ENCODE measurements at regions not wholly inside any gene's neighbourhood (a gene's known extent, or its start where the extent isn't known, plus 50 kb on each side); places are given as distances from the start of the nearest gene placed in this dataset.

DNA sequence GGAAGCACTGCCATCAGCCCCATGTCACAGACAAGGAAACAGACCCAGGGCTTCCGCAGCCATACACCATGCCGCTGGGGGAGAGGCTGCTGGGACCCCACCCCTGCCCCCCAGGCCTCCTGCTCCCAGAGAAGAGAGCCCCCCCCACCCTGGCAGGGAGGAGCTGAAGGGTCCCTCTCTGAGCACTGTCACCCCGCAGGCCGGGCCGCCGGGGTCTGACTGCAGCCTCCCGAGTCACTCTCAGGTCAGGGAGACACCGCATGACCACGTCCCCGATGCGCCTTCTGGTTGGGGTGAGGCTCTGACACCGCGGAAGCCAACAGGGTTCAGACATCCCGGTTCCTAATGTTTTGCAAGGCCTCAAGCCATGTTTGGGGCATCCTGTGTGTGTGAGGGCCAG is 102.3 kb downstream of the SIK1 start:
- Mint-ChIP-seq H3K9me3 (ENCODE audit: insufficient read depth) (no peaks in the 10 kb centered on the region), H3K27me3 (peaks cover 4% of the 10 kb centered on the region), H3K4me1 (peaks cover 16% of the 10 kb centered on the region), H3K4me3 (no peak overlapping the region), H3K27ac (no peak overlapping the region)
- ChIA-PET POLR2A (no interaction called here), CTCF (no interaction called here)
- no peaks in the 10 kb centered on the region for H4K20me1 ChIP-seq (ENCODE audit: control insufficient read depth, insufficient read depth, low read length, poor library complexity, severe bottlenecking)
- peaks cover 15 to 22% of the 10 kb centered on the region in 2 donors for H3K4me1 ChIP-seq (ENCODE audit: control insufficient read depth in 2 of 2, insufficient read depth in 2 of 2, low read length in 2 of 2)
- no peak overlapping the region for H3K27ac ChIP-seq (ENCODE audit: low read length in 2 of 2)
- no peaks in the 10 kb centered on the region for H3K79me2 ChIP-seq (ENCODE audit: control insufficient read depth, insufficient read depth, low read length)
- H3K9me3 ChIP-seq (ENCODE audit: control extremely low read depth in 1 of 3, control insufficient read depth in 2 of 3, insufficient read depth in 1 of 3, low read length in 2 of 3): no peaks in the 10 kb centered on the region
- H3K4me3 ChIP-seq (ENCODE audit: control extremely low read depth in 1 of 5, extremely low read depth in 1 of 5, insufficient read depth in 1 of 5, low read depth in 2 of 5, low read length in 4 of 5): no peak overlapping the region
- H3K9ac ChIP-seq (ENCODE audit: low read length): no peak overlapping the region
- peaks cover 0 to 2% (median 0%) of the 10 kb centered on the region in 4 experiments for H3K27me3 ChIP-seq (replicated peaks in 1 of 4; ENCODE audit: control extremely low read depth in 1 of 4, control insufficient read depth in 3 of 4, insufficient read depth in 4 of 4, low read length in 3 of 4)
- TF ChIP-seq EZH2 (IDR thresholded peaks at IDR 0.05; ENCODE audit: borderline replicate concordance, insufficient read depth, low read depth, low read length, poor library complexity, severe bottlenecking): no peak
- TF ChIP-seq, protein P1, sequence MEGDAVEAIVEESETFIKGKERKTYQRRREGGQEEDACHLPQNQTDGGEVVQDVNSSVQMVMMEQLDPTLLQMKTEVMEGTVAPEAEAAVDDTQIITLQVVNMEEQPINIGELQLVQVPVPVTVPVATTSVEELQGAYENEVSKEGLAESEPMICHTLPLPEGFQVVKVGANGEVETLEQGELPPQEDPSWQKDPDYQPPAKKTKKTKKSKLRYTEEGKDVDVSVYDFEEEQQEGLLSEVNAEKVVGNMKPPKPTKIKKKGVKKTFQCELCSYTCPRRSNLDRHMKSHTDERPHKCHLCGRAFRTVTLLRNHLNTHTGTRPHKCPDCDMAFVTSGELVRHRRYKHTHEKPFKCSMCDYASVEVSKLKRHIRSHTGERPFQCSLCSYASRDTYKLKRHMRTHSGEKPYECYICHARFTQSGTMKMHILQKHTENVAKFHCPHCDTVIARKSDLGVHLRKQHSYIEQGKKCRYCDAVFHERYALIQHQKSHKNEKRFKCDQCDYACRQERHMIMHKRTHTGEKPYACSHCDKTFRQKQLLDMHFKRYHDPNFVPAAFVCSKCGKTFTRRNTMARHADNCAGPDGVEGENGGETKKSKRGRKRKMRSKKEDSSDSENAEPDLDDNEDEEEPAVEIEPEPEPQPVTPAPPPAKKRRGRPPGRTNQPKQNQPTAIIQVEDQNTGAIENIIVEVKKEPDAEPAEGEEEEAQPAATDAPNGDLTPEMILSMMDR (IDR thresholded peaks at IDR 0.05): no peak
- DNase-seq (no peak), ATAC-seq (ENCODE audit: low read depth) (no peak)
- intact Hi-C loops (cut with micrococcal nuclease): no loop called here
- no peaks in the 10 kb centered on the region for H3K36me3 ChIP-seq (replicated peaks in 1 of 2; ENCODE audit: control extremely low read depth in 1 of 2, control insufficient read depth in 1 of 2, extremely low read depth in 1 of 2, insufficient read depth in 2 of 2, low read length in 1 of 2)
- no peak overlapping the region for H2AFZ ChIP-seq (ENCODE audit: insufficient read depth, low read depth, low read length, poor library complexity, severe bottlenecking)
- H3K4me2 ChIP-seq (replicated peaks; ENCODE audit: low read depth, low read length, poor library complexity, severe bottlenecking): no peak overlapping the region
- 94% methylated on average over 12 of the region's 14 CpGs for WGBS (ENCODE audit: insufficient coverage)

DNA sequence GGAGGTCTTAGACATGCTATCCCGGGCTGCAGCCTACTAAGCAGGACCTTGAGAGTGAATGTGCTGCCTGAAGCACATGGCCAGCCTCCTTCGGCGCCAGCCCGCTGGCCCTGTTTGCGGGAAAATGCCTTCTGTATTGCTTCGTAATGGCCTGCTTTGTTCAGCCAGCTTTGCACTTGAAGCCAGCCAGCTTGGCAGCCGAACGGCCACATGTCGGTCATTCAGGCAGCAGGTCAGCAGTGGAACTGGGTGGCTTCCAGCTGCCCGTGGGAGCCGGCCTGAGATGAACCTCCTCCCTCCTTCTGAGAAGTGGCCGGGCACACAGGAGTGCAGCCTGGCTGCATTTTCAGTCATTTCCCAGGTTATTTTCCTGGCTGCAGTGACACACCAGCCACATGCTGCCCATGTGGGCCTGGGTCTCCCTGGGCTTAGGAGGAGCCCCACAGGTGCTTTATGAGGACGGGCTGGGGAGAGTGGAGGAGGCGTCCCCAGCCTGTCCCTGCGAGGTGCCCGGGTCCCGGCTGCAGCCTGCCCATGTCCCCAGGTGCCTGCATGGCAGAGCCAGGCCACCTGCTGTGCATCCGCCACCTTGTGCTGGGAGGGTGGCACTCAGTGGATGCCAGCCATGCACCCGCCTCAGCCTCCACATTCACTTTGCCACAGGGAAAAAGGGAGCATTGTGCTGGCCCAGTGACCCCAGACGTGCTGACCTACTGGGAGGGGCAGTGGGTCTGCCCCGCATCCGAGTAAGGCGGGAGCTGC is 103.5 kb downstream of the SIK1 start:
- ATAC-seq (ENCODE audit: low read depth) (no peak), DNase-seq (no peak)
- H3K27me3 Mint-ChIP-seq: peaks cover 4% of the 10 kb centered on the region
- H3K4me3 ChIP-seq (ENCODE audit: control extremely low read depth in 1 of 5, extremely low read depth in 1 of 5, insufficient read depth in 1 of 5, low read depth in 2 of 5, low read length in 4 of 5): no peak overlapping the region
- H3K27me3 ChIP-seq (replicated peaks in 1 of 4; ENCODE audit: control extremely low read depth in 1 of 4, control insufficient read depth in 3 of 4, insufficient read depth in 4 of 4, low read length in 3 of 4): peaks cover 0 to 2% (median 0%) of the 10 kb centered on the region in 4 experiments
- no peaks in the 10 kb centered on the region for H3K79me2 ChIP-seq (ENCODE audit: control insufficient read depth, insufficient read depth, low read length)
- no peak overlapping the region for H3K4me3 Mint-ChIP-seq
- no peaks in the 10 kb centered on the region for H3K36me3 ChIP-seq (replicated peaks in 1 of 2; ENCODE audit: control extremely low read depth in 1 of 2, control insufficient read depth in 1 of 2, extremely low read depth in 1 of 2, insufficient read depth in 2 of 2, low read length in 1 of 2)
- peaks cover under 1% of the 10 kb centered on the region for H3K9me3 Mint-ChIP-seq (ENCODE audit: insufficient read depth)
- H3K27ac Mint-ChIP-seq: no peak overlapping the region
- H3K9ac ChIP-seq (ENCODE audit: low read length): no peak overlapping the region
- peaks cover 27% of the 10 kb centered on the region for H3K4me1 Mint-ChIP-seq
- H3K27ac ChIP-seq (ENCODE audit: low read length in 2 of 2): no peak overlapping the region
- POLR2A ChIA-PET: no interaction called here
- 94% methylated on average over 20 of the region's 23 CpGs for WGBS (ENCODE audit: insufficient coverage)
- H2AFZ ChIP-seq (ENCODE audit: insufficient read depth, low read depth, low read length, poor library complexity, severe bottlenecking): no peak overlapping the region
- CTCF ChIA-PET: no interaction called here
- H3K4me2 ChIP-seq (replicated peaks; ENCODE audit: low read depth, low read length, poor library complexity, severe bottlenecking): no peak overlapping the region
- peaks cover 25 to 34% of the 10 kb centered on the region in 2 donors for H3K4me1 ChIP-seq (ENCODE audit: control insufficient read depth in 2 of 2, insufficient read depth in 2 of 2, low read length in 2 of 2)
- no peaks in the 10 kb centered on the region for H4K20me1 ChIP-seq (ENCODE audit: control insufficient read depth, insufficient read depth, low read length, poor library complexity, severe bottlenecking)
- intact Hi-C loops (cut with micrococcal nuclease): no loop called here
- H3K9me3 ChIP-seq (ENCODE audit: control extremely low read depth in 1 of 3, control insufficient read depth in 2 of 3, insufficient read depth in 1 of 3, low read length in 2 of 3): peaks cover 0 to 1% (median under 1%) of the 10 kb centered on the region in 3 donors
- no peak for TF ChIP-seq EZH2 (IDR thresholded peaks at IDR 0.05; ENCODE audit: borderline replicate concordance, insufficient read depth, low read depth, low read length, poor library complexity, severe bottlenecking)
- TF ChIP-seq, protein P1 (IDR thresholded peaks at IDR 0.05): no peak

Data from B cell (primary cell).